ENCODE measurements at regions not wholly inside any gene's neighbourhood (a gene's known extent, or its start where the extent isn't known, plus 50 kb on each side); places are given as distances from the start of the nearest gene placed in this dataset.
"Not testable (repeated sequence)": the region's sequence is repeated elsewhere in the genome, so short reads cannot be mapped to it uniquely, and the experiment has no call there.

- no peak for DNase-seq (ENCODE audit: low read depth)
- H3K4me3 ChIP-seq (ENCODE audit: control insufficient read depth, low read depth, low read length) = no peak overlapping the region
- no peak for TF ChIP-seq CTCF (IDR thresholded peaks at IDR 0.05; ENCODE audit: control insufficient read depth, insufficient read depth, low read depth, low read length, missing control alignments)
These were observed 234.4 kb upstream of the FIGN start for GRCh38 chr2:163970058-163970813.

DNA sequence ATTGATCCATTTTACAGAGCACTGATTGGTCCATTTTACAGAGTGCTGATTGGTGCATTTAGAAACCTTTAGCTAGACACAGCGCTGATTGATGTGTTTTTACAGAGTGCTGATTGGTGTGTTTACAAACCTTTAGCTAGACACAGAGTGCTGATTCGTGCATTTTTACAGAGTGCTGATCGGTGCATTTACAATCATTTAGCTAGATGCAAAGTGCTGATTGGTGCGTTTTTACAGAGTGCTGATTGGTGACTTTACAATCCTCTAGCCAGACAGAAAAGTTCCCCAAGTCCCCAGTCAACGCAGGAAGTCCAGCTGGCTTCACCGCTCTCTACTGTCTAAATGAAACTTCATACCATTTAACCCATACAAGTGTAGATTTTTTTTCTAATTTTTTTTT, 228.5 kb upstream of the FIGN start:
- not testable (repeated sequence) for DNase-seq (ENCODE audit: low read depth); H3K4me3 ChIP-seq (ENCODE audit: control insufficient read depth, low read depth, low read length)

GRCh38 chr2:163953390-163953907, 217.6 kb upstream of the FIGN start:
- DNase-seq (ENCODE audit: low read depth) = no peak
- H3K4me3 ChIP-seq (ENCODE audit: control insufficient read depth, low read depth, low read length) = no peak overlapping the region
- TF ChIP-seq CTCF (IDR thresholded peaks at IDR 0.05; ENCODE audit: control insufficient read depth, insufficient read depth, low read depth, low read length, missing control alignments) = no peak

DNA sequence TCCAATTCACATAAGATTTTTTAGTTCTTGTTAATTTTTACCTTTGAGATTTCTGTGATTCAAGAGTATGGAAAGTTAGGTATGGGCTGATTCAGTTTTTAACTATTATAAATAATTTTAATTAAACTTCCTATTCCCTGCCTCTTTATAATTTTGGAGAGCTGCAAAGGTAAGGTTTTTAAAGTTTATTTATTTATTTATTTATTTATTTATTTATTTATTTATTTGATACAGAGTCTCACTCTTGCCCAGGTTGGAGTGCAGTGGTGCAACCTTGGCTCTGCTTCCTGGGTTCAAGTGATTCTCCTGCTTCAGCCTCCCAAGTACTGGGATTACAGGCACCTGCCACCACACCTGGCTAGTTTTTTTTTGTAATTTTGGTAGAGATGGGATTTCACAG, 215.5 kb upstream of the FIGN start:
- H3K4me3 ChIP-seq (ENCODE audit: control insufficient read depth, low read depth, low read length) = no peak overlapping the region
- TF ChIP-seq CTCF (IDR thresholded peaks at IDR 0.05; ENCODE audit: control insufficient read depth, insufficient read depth, low read depth, low read length, missing control alignments) = no peak
- DNase-seq (ENCODE audit: low read depth) = no peak

- TF ChIP-seq CTCF (IDR thresholded peaks at IDR 0.05; ENCODE audit: control insufficient read depth, insufficient read depth, low read depth, low read length, missing control alignments) = no peak
- DNase-seq (ENCODE audit: low read depth) = no peak
- H3K4me3 ChIP-seq (ENCODE audit: control insufficient read depth, low read depth, low read length) = no peak overlapping the region
These were observed 213.9 kb upstream of the FIGN start for GRCh38 chr2:163949693-163950092.

- H3K4me3 ChIP-seq (ENCODE audit: control insufficient read depth, low read depth, low read length) = no peak overlapping the region
- no peak for TF ChIP-seq CTCF (IDR thresholded peaks at IDR 0.05; ENCODE audit: control insufficient read depth, insufficient read depth, low read depth, low read length, missing control alignments)
- DNase-seq (ENCODE audit: low read depth) = no peak
These were observed 208.5 kb upstream of the FIGN start for GRCh38 chr2:163944347-163944737.

GRCh38 chr2:163943403-163944346, 207.9 kb upstream of the FIGN start:
- no peak for DNase-seq (ENCODE audit: low read depth)
- no peak for TF ChIP-seq CTCF (IDR thresholded peaks at IDR 0.05; ENCODE audit: control insufficient read depth, insufficient read depth, low read depth, low read length, missing control alignments)
- H3K4me3 ChIP-seq (ENCODE audit: control insufficient read depth, low read depth, low read length) = no peak overlapping the region
